HEK293 (cell line): ENCODE measurements at regions not wholly inside any gene's neighbourhood (a gene's known extent, or its start where the extent isn't known, plus 50 kb on each side); places are given as distances from the start of the nearest gene placed in this dataset.

Experiments used
- CTCF ChIA-PET: fragments of 350-600 bp; formaldehyde crosslinking; extraction: SDS; loops from one replicate; lab custom pipeline; 2021; ENCODE audit warnings: antibody characterized with exemption; lab: Yijun Ruan, JAX
- POLR2A ChIA-PET: fragments of 300-600 bp; formaldehyde crosslinking; extraction: SDS; loops from one replicate; lab custom pipeline; 2020; ENCODE audit warnings: antibody characterized with exemption, inconsistent platforms; lab: Yijun Ruan, JAX
- H3K27ac ChIP-seq: fragments of 200-500 bp; sonication (Bioruptor generic); 2 replicates; pipeline ENCODE4 v1.5.1; 2014; ENCODE audit warnings: low read depth, low read length, control low read depth, inconsistent platforms; ENCODE audit errors: extremely low read depth
- H3K36me3 ChIP-seq, 2 experiments: fragments of 200-500 bp in 1 of 2; sonication (Bioruptor generic) in 1 of 2; 1 replicate in 1 of 2; 2 replicates in 1 of 2; pipeline ENCODE4 v1.5.1; 2014 to 2017; ENCODE audit warnings: inconsistent platforms in 2 of 2, low read length in 2 of 2; ENCODE audit not compliant: control insufficient read depth in 2 of 2, insufficient read depth in 1 of 2
- H3K4me1 ChIP-seq: fragments of 200-500 bp; sonication (Bioruptor generic); 2 replicates; pipeline ENCODE4 v1.5.1; 2014; ENCODE audit warnings: mild to moderate bottlenecking, low read length, inconsistent platforms; ENCODE audit not compliant: control insufficient read depth, insufficient read depth
- H3K4me3 ChIP-seq: 2 replicates; pipeline ENCODE4 v1.5.1; 2011; ENCODE audit warnings: low read depth, mild to moderate bottlenecking, control low read depth, low read length, moderate library complexity
- H3K9me3 ChIP-seq: fragments of 200-500 bp; sonication (Bioruptor generic); 2 replicates; pipeline ENCODE4 v1.5.1; 2014; ENCODE audit warnings: low read depth, low read length, inconsistent platforms; ENCODE audit not compliant: control insufficient read depth, insufficient read depth
- FEZF1 ChIP-seq: fragments of 450-650 bp; formaldehyde crosslinking; IDR thresholded peaks from 2 replicates; pipeline ENCODE4 v1.5.1; 2016; ENCODE audit warnings: missing biosample characterization, missing genetic modification characterization
- KLF9 ChIP-seq: fragments of 450-650 bp; formaldehyde crosslinking; IDR thresholded peaks from 2 replicates; pipeline ENCODE4 v1.5.1; 2016; ENCODE audit warnings: missing biosample characterization, missing genetic modification characterization, low read depth
- MEIS1 ChIP-seq: sonication (generic); formaldehyde crosslinking; IDR thresholded peaks from 2 replicates; pipeline ENCODE4 v1.8.1; 2022; ENCODE audit warnings: missing genetic modification reagents, mild to moderate bottlenecking, borderline replicate concordance
- OVOL3 ChIP-seq: fragments of 450-650 bp; formaldehyde crosslinking; IDR thresholded peaks from 2 replicates; pipeline ENCODE4 v1.5.1; 2016; ENCODE audit warnings: missing biosample characterization, missing genetic modification characterization
- ZBTB20 ChIP-seq: fragments of 450-650 bp; formaldehyde crosslinking; IDR thresholded peaks from 2 replicates; pipeline ENCODE4 v1.5.1; 2016; ENCODE audit warnings: missing biosample characterization, missing genetic modification characterization
- ZNF133 ChIP-seq: fragments of 450-650 bp; formaldehyde crosslinking; IDR thresholded peaks from 2 replicates; pipeline ENCODE4 v1.5.1; 2016; ENCODE audit warnings: missing biosample characterization, missing genetic modification characterization
- ZNF138 ChIP-seq: fragments of 450-650 bp; formaldehyde crosslinking; IDR thresholded peaks from 2 replicates; pipeline ENCODE4 v1.5.1; 2016; ENCODE audit warnings: missing biosample characterization, missing genetic modification characterization, borderline replicate concordance
- ZNF146 ChIP-seq: fragments of 450-650 bp; formaldehyde crosslinking; IDR thresholded peaks from 2 replicates; pipeline ENCODE4 v1.5.1; 2016; ENCODE audit warnings: missing biosample characterization, missing genetic modification characterization
- ZNF292 ChIP-seq: fragments of 450-650 bp; formaldehyde crosslinking; IDR thresholded peaks from 2 replicates; pipeline ENCODE4 v1.5.1; 2016; ENCODE audit warnings: low read depth, missing biosample characterization, missing genetic modification characterization, borderline replicate concordance
- ZNF311 ChIP-seq: fragments of 450-650 bp; formaldehyde crosslinking; IDR thresholded peaks from 2 replicates; pipeline ENCODE4 v1.5.1; 2017; ENCODE audit warnings: missing biosample characterization, missing genetic modification characterization, borderline replicate concordance
- ZNF366 ChIP-seq: fragments of 450-650 bp; formaldehyde crosslinking; conservative IDR thresholded peaks from 2 replicates; pipeline ENCODE4 v1.5.1; 2016; ENCODE audit warnings: missing biosample characterization, missing genetic modification characterization
- ZNF394 ChIP-seq: fragments of 450-650 bp; formaldehyde crosslinking; IDR thresholded peaks from 2 replicates; pipeline ENCODE4 v1.5.1; 2016; ENCODE audit warnings: missing biosample characterization, missing genetic modification characterization, mild to moderate bottlenecking, moderate library complexity, borderline replicate concordance
- ZNF473 ChIP-seq: fragments of 450-650 bp; formaldehyde crosslinking; IDR thresholded peaks from 2 replicates; pipeline ENCODE4 v1.5.1; 2017; ENCODE audit warnings: missing biosample characterization, missing genetic modification characterization
- ZNF521 ChIP-seq: fragments of 450-650 bp; formaldehyde crosslinking; IDR thresholded peaks from 2 replicates; pipeline ENCODE4 v1.5.1; 2017; ENCODE audit warnings: missing biosample characterization, mild to moderate bottlenecking, missing genetic modification characterization
- ZNF549 ChIP-seq: fragments of 450-650 bp; IDR thresholded peaks from 2 replicates; pipeline ENCODE4 v1.5.1; 2018; ENCODE audit warnings: missing biosample characterization, missing genetic modification characterization, mild to moderate bottlenecking, inconsistent platforms, moderate library complexity
- ZNF596 ChIP-seq: fragments of 450-650 bp; IDR thresholded peaks from 2 replicates; pipeline ENCODE4 v1.5.0; 2018; ENCODE audit warnings: missing biosample characterization, mild to moderate bottlenecking, missing genetic modification characterization, moderate library complexity
- ZNF624 ChIP-seq: fragments of 450-650 bp; formaldehyde crosslinking; IDR thresholded peaks from 2 replicates; pipeline ENCODE4 v1.5.1; 2017; ENCODE audit warnings: missing biosample characterization, missing genetic modification characterization
- ZNF660 ChIP-seq: fragments of 450-650 bp; IDR thresholded peaks from 2 replicates; pipeline ENCODE4 v1.5.1; 2018; ENCODE audit warnings: missing biosample characterization, mild to moderate bottlenecking, missing genetic modification characterization
- ZNF747 ChIP-seq: fragments of 450-650 bp; formaldehyde crosslinking; IDR thresholded peaks from 2 replicates; pipeline ENCODE4 v1.5.1; 2016; ENCODE audit warnings: missing biosample characterization, missing genetic modification characterization
- ZNF792 ChIP-seq: fragments of 450-650 bp; formaldehyde crosslinking; IDR thresholded peaks from 2 replicates; pipeline ENCODE4 v1.5.1; 2016; ENCODE audit warnings: missing biosample characterization, missing genetic modification characterization
- ZNF837 ChIP-seq: fragments of 450-650 bp; formaldehyde crosslinking; IDR thresholded peaks from 2 replicates; pipeline ENCODE4 v1.5.1; 2016; ENCODE audit warnings: missing biosample characterization, missing genetic modification characterization
- ZSCAN23 ChIP-seq: fragments of 450-650 bp; formaldehyde crosslinking; IDR thresholded peaks from 2 replicates; pipeline ENCODE4 v1.5.1; 2016; ENCODE audit warnings: missing biosample characterization, missing genetic modification characterization
- TF ChIP-seq, protein P1 (sequence below): fragments of 450-650 bp; formaldehyde crosslinking; IDR thresholded peaks from 2 replicates; pipeline ENCODE4 v1.5.1; 2017; ENCODE audit warnings: missing biosample characterization, mild to moderate bottlenecking, missing genetic modification characterization, moderate library complexity
- TF ChIP-seq, protein P2 (sequence below): fragments of 450-650 bp; formaldehyde crosslinking; IDR thresholded peaks from 2 replicates; pipeline ENCODE4 v1.5.1; 2017; ENCODE audit warnings: missing biosample characterization, missing genetic modification characterization
- TF ChIP-seq, protein P3 (sequence below): sonication (generic); formaldehyde crosslinking; IDR thresholded peaks from 2 replicates; pipeline ENCODE4 v1.8.1; 2022; ENCODE audit warnings: mild to moderate bottlenecking, moderate library complexity, missing genetic modification reagents
- TF ChIP-seq, protein P4 (sequence below): fragments of 450-650 bp; formaldehyde crosslinking; IDR thresholded peaks from 2 replicates; pipeline ENCODE4 v1.5.1; 2016; ENCODE audit warnings: missing biosample characterization, missing genetic modification characterization

DNA sequence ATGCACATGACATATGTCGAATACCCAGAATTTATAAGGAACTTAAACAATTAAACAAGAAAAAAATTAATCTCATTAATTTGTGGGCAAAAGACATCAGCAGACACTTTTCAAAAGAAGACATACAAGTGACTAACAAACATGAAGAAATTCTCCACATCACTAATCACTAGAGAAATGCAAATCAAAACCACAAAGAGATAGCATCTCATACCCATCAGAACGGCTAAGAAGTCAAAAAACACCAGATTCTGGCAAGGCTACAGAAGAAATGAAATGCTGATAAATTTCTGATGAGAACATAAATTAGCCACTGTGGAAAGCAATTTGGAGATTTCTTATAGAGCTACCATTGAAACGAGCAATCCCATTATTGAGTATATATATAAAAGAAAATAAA is 210.6 kb upstream of the LUZP2 start:
- CTCF ChIA-PET = no interaction called here
- Histone ChIP-seq H3K4me1 (no peaks in the 10 kb centered on the region), H3K9me3 (no peaks in the 10 kb centered on the region), H3K4me3 (no peak overlapping the region), H3K27ac (no peak overlapping the region)
- TF ChIP-seq ZNF660 (tag by site-specific recombination) = no peak
- TF ChIP-seq ZNF146 (tag by site-specific recombination) = no peak
- TF ChIP-seq ZBTB20 (tag by site-specific recombination) = no peak
- TF ChIP-seq ZNF792 (tag by site-specific recombination) = no peak
- TF ChIP-seq, protein P1, sequence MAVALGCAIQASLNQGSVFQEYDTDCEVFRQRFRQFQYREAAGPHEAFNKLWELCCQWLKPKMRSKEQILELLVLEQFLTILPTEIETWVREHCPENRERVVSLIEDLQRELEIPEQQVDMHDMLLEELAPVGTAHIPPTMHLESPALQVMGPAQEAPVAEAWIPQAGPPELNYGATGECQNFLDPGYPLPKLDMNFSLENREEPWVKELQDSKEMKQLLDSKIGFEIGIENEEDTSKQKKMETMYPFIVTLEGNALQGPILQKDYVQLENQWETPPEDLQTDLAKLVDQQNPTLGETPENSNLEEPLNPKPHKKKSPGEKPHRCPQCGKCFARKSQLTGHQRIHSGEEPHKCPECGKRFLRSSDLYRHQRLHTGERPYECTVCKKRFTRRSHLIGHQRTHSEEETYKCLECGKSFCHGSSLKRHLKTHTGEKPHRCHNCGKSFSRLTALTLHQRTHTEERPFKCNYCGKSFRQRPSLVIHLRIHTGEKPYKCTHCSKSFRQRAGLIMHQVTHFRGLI (tag by site-specific recombination) = no peak
- no peak for TF ChIP-seq ZNF473
- no peak for TF ChIP-seq ZNF292
- TF ChIP-seq, all 188 proteins: peak for 0
- POLR2A ChIA-PET = no interaction called here
- H3K36me3 ChIP-seq = no peaks in the 10 kb centered on the region

DNA sequence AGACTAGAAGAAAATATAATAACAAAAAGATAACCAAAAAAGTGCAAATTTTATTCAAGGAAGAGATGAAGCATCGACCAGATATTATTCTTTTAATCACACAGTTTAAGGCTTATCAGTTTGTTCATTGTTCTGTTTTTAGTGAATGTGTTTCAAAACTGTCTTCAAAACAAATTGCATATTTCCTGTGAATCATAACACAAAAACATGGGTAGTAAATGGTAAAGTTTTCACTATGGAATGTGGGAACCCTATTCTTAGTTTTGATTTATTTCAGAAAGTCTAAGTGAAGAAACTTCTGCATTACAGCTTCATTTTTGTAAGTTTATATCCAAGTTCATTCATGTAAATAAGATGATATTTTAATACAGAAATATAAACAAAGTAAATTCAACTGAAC is 207.6 kb upstream of the LUZP2 start:
- ChIA-PET CTCF (interaction anchor here (0.5 kb wide), 1 partner anchor 35 kb away, joined by 5 read pairs; no protein-coding TSS in a partner anchor), POLR2A (no interaction called here)
- Histone ChIP-seq H3K9me3 (no peaks in the 10 kb centered on the region), H3K27ac (no peak overlapping the region), H3K36me3 (no peaks in the 10 kb centered on the region), H3K4me1 (no peaks in the 10 kb centered on the region), H3K4me3 (no peak overlapping the region)
- TF ChIP-seq KLF9 (tag by site-specific recombination) (no peak), ZNF747 (no peak), ZNF394 (no peak)

DNA sequence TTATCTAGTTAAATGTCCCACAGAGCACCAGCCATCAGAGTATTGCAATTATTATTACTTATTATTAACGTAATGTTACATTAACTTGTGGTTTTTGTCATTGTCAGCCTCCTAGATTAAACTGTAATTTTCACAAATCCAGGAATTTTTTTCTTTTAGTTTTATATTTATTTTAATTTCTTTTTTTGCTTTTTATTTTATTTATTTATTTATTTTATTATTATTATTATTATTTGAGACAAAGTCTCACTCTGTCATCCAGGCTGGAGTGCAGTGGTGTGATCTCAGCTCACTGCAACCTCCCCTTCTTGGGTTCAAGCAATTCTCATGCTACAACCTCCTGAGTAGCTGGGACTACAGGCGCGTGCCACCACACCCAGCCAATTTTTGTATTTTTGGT is 202.9 kb upstream of the LUZP2 start:
- no peaks in the 10 kb centered on the region for H3K9me3 ChIP-seq
- TF ChIP-seq, protein P2, sequence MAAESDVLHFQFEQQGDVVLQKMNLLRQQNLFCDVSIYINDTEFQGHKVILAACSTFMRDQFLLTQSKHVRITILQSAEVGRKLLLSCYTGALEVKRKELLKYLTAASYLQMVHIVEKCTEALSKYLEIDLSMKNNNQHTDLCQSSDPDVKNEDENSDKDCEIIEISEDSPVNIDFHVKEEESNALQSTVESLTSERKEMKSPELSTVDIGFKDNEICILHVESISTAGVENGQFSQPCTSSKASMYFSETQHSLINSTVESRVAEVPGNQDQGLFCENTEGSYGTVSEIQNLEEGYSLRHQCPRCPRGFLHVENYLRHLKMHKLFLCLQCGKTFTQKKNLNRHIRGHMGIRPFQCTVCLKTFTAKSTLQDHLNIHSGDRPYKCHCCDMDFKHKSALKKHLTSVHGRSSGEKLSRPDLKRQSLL (tag by site-specific recombination) = no peak
- TF ChIP-seq, protein P3, sequence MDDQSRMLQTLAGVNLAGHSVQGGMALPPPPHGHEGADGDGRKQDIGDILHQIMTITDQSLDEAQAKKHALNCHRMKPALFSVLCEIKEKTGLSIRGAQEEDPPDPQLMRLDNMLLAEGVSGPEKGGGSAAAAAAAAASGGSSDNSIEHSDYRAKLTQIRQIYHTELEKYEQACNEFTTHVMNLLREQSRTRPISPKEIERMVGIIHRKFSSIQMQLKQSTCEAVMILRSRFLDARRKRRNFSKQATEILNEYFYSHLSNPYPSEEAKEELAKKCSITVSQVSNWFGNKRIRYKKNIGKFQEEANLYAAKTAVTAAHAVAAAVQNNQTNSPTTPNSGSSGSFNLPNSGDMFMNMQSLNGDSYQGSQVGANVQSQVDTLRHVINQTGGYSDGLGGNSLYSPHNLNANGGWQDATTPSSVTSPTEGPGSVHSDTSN = no peak
- no peak for TF ChIP-seq MEIS1 (CRISPR knock-in tag)
- no peak for TF ChIP-seq ZNF549 (tag by site-specific recombination)
- no peak for TF ChIP-seq ZNF133 (tag by site-specific recombination)
- TF ChIP-seq ZNF521 (tag by site-specific recombination) = no peak
- TF ChIP-seq ZNF311 = no peak
- TF ChIP-seq, all 188 proteins: peak for 0
- no peaks in the 10 kb centered on the region for H3K36me3 ChIP-seq
- ChIA-PET CTCF (no interaction called here), POLR2A (no interaction called here)
- no peak overlapping the region for H3K27ac ChIP-seq
- H3K4me1 ChIP-seq = no peaks in the 10 kb centered on the region
- no peak overlapping the region for H3K4me3 ChIP-seq

DNA sequence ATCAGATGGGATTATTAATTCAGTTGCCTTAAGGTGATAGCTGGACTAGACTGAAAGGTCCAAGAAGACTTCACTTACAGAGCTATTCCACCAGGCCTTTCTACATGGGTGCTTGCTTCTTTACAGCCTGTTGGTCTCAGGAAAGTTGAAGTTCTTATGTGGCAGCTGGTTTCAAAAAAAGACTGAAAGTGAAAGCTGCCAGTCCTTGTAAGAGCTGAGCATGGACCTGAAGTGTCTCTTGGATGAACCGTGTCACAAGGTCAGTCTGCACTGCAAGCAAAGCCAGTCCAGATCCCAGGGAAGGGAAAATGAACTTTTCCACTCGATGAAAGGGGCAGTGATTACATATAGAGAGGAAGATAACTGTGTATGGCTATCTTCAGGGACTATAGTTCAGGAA is 201.5 kb upstream of the LUZP2 start:
- no peaks in the 10 kb centered on the region for H3K36me3 ChIP-seq
- no peak for TF ChIP-seq OVOL3 (tag by site-specific recombination)
- no peak for TF ChIP-seq ZSCAN23 (tag by site-specific recombination)
- no peak for TF ChIP-seq FEZF1 (tag by site-specific recombination)
- no peak for TF ChIP-seq ZNF624
- TF ChIP-seq ZNF138 = no peak
- TF ChIP-seq, protein P4, sequence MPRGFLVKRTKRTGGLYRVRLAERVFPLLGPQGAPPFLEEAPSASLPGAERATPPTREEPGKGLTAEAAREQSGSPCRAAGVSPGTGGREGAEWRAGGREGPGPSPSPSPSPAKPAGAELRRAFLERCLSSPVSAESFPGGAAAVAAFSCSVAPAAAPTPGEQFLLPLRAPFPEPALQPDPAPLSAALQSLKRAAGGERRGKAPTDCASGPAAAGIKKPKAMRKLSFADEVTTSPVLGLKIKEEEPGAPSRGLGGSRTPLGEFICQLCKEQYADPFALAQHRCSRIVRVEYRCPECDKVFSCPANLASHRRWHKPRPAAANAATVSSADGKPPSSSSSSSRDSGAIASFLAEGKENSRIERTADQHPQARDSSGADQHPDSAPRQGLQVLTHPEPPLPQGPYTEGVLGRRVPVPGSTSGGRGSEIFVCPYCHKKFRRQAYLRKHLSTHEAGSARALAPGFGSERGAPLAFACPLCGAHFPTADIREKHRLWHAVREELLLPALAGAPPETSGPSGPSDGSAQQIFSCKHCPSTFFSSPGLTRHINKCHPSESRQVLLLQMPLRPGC (tag by site-specific recombination) = no peak
- TF ChIP-seq ZNF596 (tag by site-specific recombination) = no peak
- no peak for TF ChIP-seq KLF9 (tag by site-specific recombination)
- TF ChIP-seq ZNF549 (tag by site-specific recombination) = no peak
- no peak for TF ChIP-seq ZNF837 (tag by site-specific recombination)
- no peak for TF ChIP-seq ZNF366 (tag by site-specific recombination)

More for the DNA sequence above, 201.5 kb upstream of the LUZP2 start:
- H3K4me3 ChIP-seq = no peak overlapping the region
- ChIA-PET POLR2A (no interaction called here), CTCF (no interaction called here)
- no peaks in the 10 kb centered on the region for H3K9me3 ChIP-seq
- no peak overlapping the region for H3K27ac ChIP-seq
- no peaks in the 10 kb centered on the region for H3K4me1 ChIP-seq
